ENCODE measurements at regions not wholly inside any gene's neighbourhood (a gene's known extent, or its start where the extent isn't known, plus 50 kb on each side); places are given as distances from the start of the nearest gene placed in this dataset.

- no peaks in the 10 kb centered on the region for H3K9me3 ChIP-seq (ENCODE audit: control insufficient read depth, low read length)
- no peaks in the 10 kb centered on the region for H3K36me3 ChIP-seq (ENCODE audit: control insufficient read depth, insufficient read depth, low read length)
- TF ChIP-seq CTCF (IDR thresholded peaks at IDR 0.05) = no peak
- H3K27me3 ChIP-seq (ENCODE audit: control insufficient read depth, insufficient read depth, low read length) = no peaks in the 10 kb centered on the region
- H3K4me3 ChIP-seq (ENCODE audit: low read depth, low read length) = no peak overlapping the region
- H3K4me2 ChIP-seq (ENCODE audit: low read length) = no peak overlapping the region
- H3K27ac ChIP-seq = no peak overlapping the region
- no peak overlapping the region for H2AFZ ChIP-seq
- H3K79me2 ChIP-seq = no peaks in the 10 kb centered on the region
- H3K4me1 ChIP-seq = no peaks in the 10 kb centered on the region
- H3K9ac ChIP-seq = no peak overlapping the region
Measured at GRCh38 chr5:89246864-89247263, 363.9 kb upstream of the MEF2C start.

- TF ChIP-seq CTCF (IDR thresholded peaks at IDR 0.05) = no peak
- Histone ChIP-seq H3K4me3 (ENCODE audit: low read depth, low read length) (no peak overlapping the region), H3K27me3 (ENCODE audit: control insufficient read depth, insufficient read depth, low read length) (no peaks in the 10 kb centered on the region), H3K4me1 (no peaks in the 10 kb centered on the region), H3K36me3 (ENCODE audit: control insufficient read depth, insufficient read depth, low read length) (no peaks in the 10 kb centered on the region), H3K79me2 (no peaks in the 10 kb centered on the region), H3K4me2 (ENCODE audit: low read length) (no peak overlapping the region), H2AFZ (no peak overlapping the region), H3K27ac (no peak overlapping the region), H3K9ac (no peak overlapping the region), H3K9me3 (ENCODE audit: control insufficient read depth, low read length) (no peaks in the 10 kb centered on the region)
Measured at GRCh38 chr5:89246252-89246651, 363.3 kb upstream of the MEF2C start.

- H3K36me3 ChIP-seq (ENCODE audit: control insufficient read depth, insufficient read depth, low read length) = no peaks in the 10 kb centered on the region
- no peaks in the 10 kb centered on the region for H3K9me3 ChIP-seq (ENCODE audit: control insufficient read depth, low read length)
- H3K79me2 ChIP-seq = no peaks in the 10 kb centered on the region
- H3K4me2 ChIP-seq (ENCODE audit: low read length) = no peak overlapping the region
- no peaks in the 10 kb centered on the region for H3K27me3 ChIP-seq (ENCODE audit: control insufficient read depth, insufficient read depth, low read length)
- H3K9ac ChIP-seq = no peak overlapping the region
- no peak overlapping the region for H2AFZ ChIP-seq
- no peak for TF ChIP-seq CTCF (IDR thresholded peaks at IDR 0.05)
- H3K4me1 ChIP-seq = no peaks in the 10 kb centered on the region
- no peak overlapping the region for H3K4me3 ChIP-seq (ENCODE audit: low read depth, low read length)
- H3K27ac ChIP-seq = no peak overlapping the region
Measured at GRCh38 chr5:89243611-89244010, 360.6 kb upstream of the MEF2C start.

GRCh38 chr5:89241186-89241585, 358.2 kb upstream of the MEF2C start:
- Histone ChIP-seq H3K4me3 (ENCODE audit: low read depth, low read length) (no peak overlapping the region), H3K79me2 (no peaks in the 10 kb centered on the region), H3K4me2 (ENCODE audit: low read length) (no peak overlapping the region), H3K9ac (no peak overlapping the region), H3K36me3 (ENCODE audit: control insufficient read depth, insufficient read depth, low read length) (no peaks in the 10 kb centered on the region), H2AFZ (no peak overlapping the region), H3K27ac (no peak overlapping the region), H3K4me1 (no peaks in the 10 kb centered on the region), H3K9me3 (ENCODE audit: control insufficient read depth, low read length) (no peaks in the 10 kb centered on the region), H3K27me3 (ENCODE audit: control insufficient read depth, insufficient read depth, low read length) (no peaks in the 10 kb centered on the region)
- TF ChIP-seq CTCF (IDR thresholded peaks at IDR 0.05) = no peak

GRCh38 chr5:89236900-89237299, 353.9 kb upstream of the MEF2C start:
- TF ChIP-seq CTCF (IDR thresholded peaks at IDR 0.05) = no peak
- Histone ChIP-seq H3K4me3 (ENCODE audit: low read depth, low read length) (no peak overlapping the region), H3K9me3 (ENCODE audit: control insufficient read depth, low read length) (no peaks in the 10 kb centered on the region), H3K79me2 (no peaks in the 10 kb centered on the region), H3K36me3 (ENCODE audit: control insufficient read depth, insufficient read depth, low read length) (no peaks in the 10 kb centered on the region), H3K27ac (no peak overlapping the region), H3K4me2 (ENCODE audit: low read length) (no peak overlapping the region), H3K27me3 (ENCODE audit: control insufficient read depth, insufficient read depth, low read length) (no peaks in the 10 kb centered on the region), H3K4me1 (no peaks in the 10 kb centered on the region), H3K9ac (no peak overlapping the region), H2AFZ (no peak overlapping the region)

All from parathyroid adenoma (tissue), 2 donors.